GM19328 (cell line): ENCODE measurements at regions not wholly inside any gene's neighbourhood (a gene's known extent, or its start where the extent isn't known, plus 50 kb on each side); places are given as distances from the start of the nearest gene placed in this dataset.
"Not testable (repeated sequence)": the region's sequence is repeated elsewhere in the genome, so short reads cannot be mapped to it uniquely, and the experiment has no call there.

ENCODE experiments used
- ATAC-seq: cut with Tn5 transposase; IDR thresholded peaks from one replicate; pipeline ENCODE4 v1.9.1; 2021; ENCODE audit warnings: mild to moderate bottlenecking, moderate library complexity; ENCODE audit not compliant: unreplicated experiment

GRCh38 chr13:87153371-87153770 lies 517.8 kb upstream of the SLITRK5 start:
- ATAC-seq: no peak

- ATAC-seq: no peak
Measured at GRCh38 chr13:87166348-87166747, 504.8 kb upstream of the SLITRK5 start.

GRCh38 chr13:87168390-87168789 lies 502.8 kb upstream of the SLITRK5 start:
- no peak for ATAC-seq

GRCh38 chr13:87169337-87169736 lies 501.8 kb upstream of the SLITRK5 start:
- ATAC-seq: no peak

GRCh38 chr13:87172166-87172835 lies 498.9 kb upstream of the SLITRK5 start:
- no peak for ATAC-seq

GRCh38 chr13:87185138-87185537 lies 486.0 kb upstream of the SLITRK5 start:
- ATAC-seq: not testable (repeated sequence)

- not testable (repeated sequence) for ATAC-seq
Measured at GRCh38 chr13:87186647-87187046, 484.5 kb upstream of the SLITRK5 start.

GRCh38 chr13:87191485-87191884 lies 479.7 kb upstream of the SLITRK5 start:
- ATAC-seq: not testable (repeated sequence)

- no peak for ATAC-seq
Measured at GRCh38 chr13:87198371-87198770, 472.8 kb upstream of the SLITRK5 start.

GRCh38 chr13:87206708-87207107 lies 464.5 kb upstream of the SLITRK5 start:
- ATAC-seq: no peak

- ATAC-seq: no peak
Measured at GRCh38 chr13:87207280-87208003, 463.7 kb upstream of the SLITRK5 start.

- no peak for ATAC-seq
Measured at GRCh38 chr13:87208636-87209035, 462.5 kb upstream of the SLITRK5 start.

GRCh38 chr13:87234981-87235380 lies 436.2 kb upstream of the SLITRK5 start:
- ATAC-seq: no peak

- no peak for ATAC-seq
Measured at GRCh38 chr13:87235621-87236020, 435.6 kb upstream of the SLITRK5 start.

- no peak for ATAC-seq
Measured at GRCh38 chr13:87244256-87244890, 426.8 kb upstream of the SLITRK5 start.

- ATAC-seq: not testable (repeated sequence)
Measured at GRCh38 chr13:87249847-87250246, 421.3 kb upstream of the SLITRK5 start.

GRCh38 chr13:87255394-87255793 lies 415.8 kb upstream of the SLITRK5 start:
- ATAC-seq: no peak

- ATAC-seq: no peak
Measured at GRCh38 chr13:87259479-87260083, 411.6 kb upstream of the SLITRK5 start.

- no peak for ATAC-seq
Measured at GRCh38 chr13:87274209-87274819, 396.9 kb upstream of the SLITRK5 start.

GRCh38 chr13:87280139-87280538 lies 391.0 kb upstream of the SLITRK5 start:
- ATAC-seq: no peak

- no peak for ATAC-seq
Measured at GRCh38 chr13:87287721-87288120, 383.4 kb upstream of the SLITRK5 start.
